ENCODE measurements at regions not wholly inside any gene's neighbourhood (a gene's known extent, or its start where the extent isn't known, plus 50 kb on each side); places are given as distances from the start of the nearest gene placed in this dataset.

DNA sequence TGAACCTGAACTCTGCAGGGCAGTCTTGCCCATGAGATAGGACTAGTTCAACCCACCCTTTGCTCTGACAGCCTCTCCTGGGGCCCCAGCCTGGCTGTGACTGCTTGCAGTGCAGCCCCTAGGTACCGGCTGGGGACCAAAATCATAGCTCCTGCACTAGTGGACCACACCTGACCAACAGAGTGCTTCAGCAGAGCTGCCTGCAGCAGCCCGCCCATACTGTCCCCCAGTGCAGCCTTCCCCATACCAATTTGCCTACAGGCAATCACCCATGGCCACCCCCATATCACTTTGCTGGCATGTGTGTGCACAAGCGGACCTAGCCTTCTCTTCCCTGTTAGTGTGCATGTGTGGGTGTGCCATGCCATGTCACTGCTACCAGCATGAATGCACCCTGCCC is 347.6 kb upstream of the MPDZ start:
- no peak for DNase-seq

GRCh38 chr9:13626601-13627000 is 347.1 kb upstream of the MPDZ start:
- DNase-seq, result no peak

DNA sequence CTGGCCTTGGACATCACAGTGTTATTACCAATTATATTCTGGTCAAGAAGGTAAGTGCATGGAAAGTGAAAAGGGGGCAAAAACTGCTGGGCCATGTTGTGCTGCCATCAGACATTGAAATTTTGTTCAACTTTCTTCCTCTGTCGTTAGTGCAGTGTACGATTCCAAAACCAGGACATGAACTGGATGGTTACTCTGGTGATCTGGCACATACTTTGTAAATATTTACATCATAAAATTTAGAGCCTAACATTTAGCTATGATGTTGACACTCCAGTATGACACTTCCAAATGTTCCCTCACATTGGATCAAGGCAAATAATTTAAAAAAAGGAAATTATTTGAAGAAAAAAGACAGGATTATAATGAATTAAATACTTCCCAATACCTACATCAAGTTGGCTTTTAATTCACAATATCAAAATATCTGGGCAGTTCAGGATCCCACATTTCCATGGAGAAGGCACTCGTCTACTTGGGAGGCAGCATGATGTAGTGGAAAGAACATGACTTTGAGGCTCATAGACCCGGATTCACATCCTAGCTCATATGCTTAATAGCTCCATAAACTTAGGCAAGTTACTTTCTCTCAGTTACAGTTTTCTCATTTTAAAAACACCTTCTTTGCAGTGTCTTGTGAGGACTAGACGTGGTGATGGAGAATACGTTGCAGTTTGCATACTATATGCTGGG is 342.5 kb upstream of the MPDZ start:
- DNase-seq, result no peak

- no peak for DNase-seq
These were observed 337.1 kb upstream of the MPDZ start for GRCh38 chr9:13616491-13617035.

- DNase-seq, result no peak
These were observed 336.4 kb upstream of the MPDZ start for GRCh38 chr9:13615660-13616490.

- no peak for DNase-seq
These were observed 334.6 kb upstream of the MPDZ start for GRCh38 chr9:13614060-13614459.

GRCh38 chr9:13613296-13613695 is 333.8 kb upstream of the MPDZ start:
- no peak for DNase-seq

DNA sequence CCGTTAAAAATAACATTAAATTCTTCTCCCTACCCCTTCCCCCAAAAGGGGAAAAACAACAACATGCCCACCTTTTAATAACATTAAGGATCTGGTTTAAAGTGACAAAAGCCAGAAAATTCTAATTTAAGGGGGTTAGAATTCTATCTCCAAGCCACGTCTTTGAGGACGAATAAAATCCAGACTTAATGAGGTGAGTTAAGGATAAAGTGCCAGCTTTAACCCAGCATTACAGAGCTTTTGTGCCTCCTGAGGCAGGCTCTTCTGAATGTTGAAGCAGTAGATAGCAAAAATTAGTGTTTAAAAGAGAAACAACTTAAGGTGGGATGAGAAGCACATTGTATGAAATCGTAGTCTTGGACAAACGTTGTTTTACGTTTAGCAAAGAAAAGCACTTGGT is 329.0 kb upstream of the MPDZ start:
- DNase-seq, result no peak

GRCh38 chr9:13607481-13608441 is 328.3 kb upstream of the MPDZ start:
- no peak for DNase-seq

GRCh38 chr9:13606586-13606985 is 327.1 kb upstream of the MPDZ start:
- DNase-seq, result no peak

DNA sequence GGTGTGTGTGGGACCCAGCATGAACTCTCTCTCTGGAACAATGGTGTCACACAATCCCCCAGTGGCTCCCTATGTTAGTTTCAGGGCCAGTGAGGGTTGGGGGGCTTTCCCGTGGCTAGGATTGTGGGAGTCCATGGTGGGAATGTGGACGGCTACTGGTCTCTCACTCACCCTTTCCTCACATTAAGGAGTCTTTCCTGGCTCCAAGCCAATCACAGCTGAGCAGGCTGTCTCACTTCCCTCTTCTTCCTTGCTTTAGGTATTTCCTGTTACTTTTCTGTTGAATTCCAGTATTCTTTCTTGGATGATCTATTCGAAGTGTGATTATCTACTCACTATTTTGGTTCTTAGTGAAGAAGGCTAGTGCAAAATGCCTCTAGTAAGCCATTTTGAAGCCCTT is 324.4 kb upstream of the MPDZ start:
- DNase-seq, result no peak

DNA sequence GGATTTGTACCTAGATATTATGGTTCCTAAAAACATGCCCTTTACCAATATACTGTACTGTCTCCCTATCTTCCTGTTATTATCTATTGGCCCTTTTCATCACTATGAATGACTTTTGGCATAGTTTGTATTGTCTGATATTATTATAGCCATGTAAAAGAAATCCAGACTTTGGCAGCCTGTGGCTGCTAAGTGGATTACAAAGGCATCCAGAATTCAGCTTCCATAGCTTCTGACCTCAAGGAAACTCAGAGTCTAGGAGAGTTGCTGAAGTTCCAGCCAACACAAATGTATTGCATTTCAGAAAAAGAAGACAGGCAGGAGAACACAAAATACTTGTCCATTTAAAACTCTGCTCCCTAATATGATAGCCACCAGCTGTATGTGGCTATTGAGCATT is 319.2 kb upstream of the MPDZ start:
- no peak for DNase-seq

DNA sequence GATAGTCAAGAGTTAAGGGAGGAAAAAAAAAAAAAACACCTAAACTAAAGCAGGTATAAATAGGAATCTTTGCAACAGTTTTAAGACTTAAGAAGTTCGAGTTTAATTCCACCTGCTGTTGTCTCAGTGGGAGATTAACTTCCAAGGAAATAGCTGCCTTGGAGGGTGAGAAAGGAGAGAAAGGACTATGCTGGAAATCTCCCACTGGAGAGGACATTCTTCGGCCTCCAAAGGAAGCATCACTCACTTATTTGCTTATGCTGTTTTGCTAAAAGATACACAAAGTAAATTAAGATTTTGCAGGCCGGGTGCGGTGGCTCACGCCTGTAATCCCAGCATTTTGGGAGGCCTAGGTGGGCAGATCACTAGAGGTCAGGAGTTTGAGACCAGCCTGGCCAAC is 317.9 kb upstream of the MPDZ start:
- no peak for DNase-seq

DNA sequence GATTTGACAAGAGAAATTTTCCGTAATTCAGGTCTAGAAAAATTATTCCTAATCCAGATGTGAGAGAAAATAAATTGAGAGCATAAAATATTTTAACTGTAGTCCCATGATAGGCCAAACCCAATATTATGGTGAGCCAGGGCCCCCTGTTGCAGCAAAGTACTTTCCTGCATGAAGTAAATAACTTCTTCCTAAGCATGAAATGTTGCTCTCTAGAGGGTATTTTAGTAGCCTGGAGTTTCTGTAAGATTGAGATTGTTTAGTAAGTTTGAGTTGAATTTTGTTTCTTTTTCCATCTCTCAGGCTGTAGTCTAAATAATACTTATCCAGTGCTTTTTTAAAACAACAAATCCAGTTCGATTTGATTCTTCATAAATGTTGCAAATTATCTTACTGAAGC is 317.5 kb upstream of the MPDZ start:
- no peak for DNase-seq

GRCh38 chr9:13596383-13596970 is 317.0 kb upstream of the MPDZ start:
- no peak for DNase-seq

DNA sequence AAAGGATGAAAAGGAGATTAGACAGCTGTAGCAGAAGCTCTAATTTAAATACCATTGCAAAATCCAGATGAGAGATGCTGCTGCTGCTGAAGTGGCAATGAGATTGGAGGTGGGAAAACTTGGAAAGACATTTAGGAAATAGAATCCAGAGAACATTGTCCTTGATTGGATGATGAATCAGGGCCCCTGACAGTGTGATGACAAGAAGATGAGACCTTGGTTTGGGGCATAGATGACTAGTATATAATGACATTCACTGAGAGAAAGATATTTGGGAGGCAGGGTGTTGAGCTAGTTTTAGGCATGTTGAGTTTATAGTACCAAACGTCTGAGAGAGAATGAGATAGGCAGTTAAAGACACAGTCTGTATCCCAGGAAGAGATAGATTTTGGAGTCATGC is 311.5 kb upstream of the MPDZ start:
- DNase-seq, result no peak

- no peak for DNase-seq
These were observed 309.7 kb upstream of the MPDZ start for GRCh38 chr9:13589034-13589737.

DNA sequence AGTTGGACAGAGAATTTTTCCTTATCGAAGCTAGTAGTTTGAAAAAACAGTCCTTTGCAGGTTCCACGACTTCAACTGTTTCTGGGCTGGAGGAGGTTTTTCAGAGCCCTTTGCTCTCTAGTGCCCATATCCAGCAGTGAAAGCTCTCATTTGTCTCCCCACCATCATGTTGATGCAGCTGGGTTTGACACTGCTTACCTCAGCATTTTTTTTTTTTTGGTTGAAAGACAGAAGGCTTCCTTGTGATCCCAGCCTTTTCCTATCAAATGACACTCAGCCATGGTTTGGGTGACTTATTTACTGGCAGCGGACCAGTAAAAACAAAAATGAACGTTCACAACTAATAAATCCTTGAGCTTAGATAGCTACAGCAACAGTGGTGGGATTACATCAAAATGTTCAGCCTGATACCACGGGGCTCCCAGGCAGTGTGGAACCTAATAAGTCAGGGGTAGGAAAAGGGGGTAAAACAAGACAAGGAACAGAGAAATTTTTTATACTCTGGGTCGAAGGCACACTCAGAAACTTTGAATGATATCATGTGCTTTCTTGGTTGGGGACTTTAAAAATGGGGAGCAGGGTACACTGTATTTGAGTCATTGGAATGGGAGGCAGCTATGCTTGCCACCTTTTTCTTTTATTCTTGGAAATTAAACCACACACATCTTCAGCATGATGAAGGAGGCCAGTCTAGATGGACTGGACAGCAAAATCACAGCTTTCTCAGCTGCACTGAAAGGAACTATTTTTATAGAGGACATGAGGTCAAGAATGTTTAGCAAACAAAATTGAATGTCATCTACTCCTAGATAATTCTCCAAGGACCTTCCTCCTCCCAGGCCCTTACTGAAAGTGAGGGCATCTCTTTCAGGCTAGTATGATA is 308.9 kb upstream of the MPDZ start:
- DNase-seq, result no peak

GRCh38 chr9:13587571-13587970 is 308.1 kb upstream of the MPDZ start:
- DNase-seq, result no peak

DNA sequence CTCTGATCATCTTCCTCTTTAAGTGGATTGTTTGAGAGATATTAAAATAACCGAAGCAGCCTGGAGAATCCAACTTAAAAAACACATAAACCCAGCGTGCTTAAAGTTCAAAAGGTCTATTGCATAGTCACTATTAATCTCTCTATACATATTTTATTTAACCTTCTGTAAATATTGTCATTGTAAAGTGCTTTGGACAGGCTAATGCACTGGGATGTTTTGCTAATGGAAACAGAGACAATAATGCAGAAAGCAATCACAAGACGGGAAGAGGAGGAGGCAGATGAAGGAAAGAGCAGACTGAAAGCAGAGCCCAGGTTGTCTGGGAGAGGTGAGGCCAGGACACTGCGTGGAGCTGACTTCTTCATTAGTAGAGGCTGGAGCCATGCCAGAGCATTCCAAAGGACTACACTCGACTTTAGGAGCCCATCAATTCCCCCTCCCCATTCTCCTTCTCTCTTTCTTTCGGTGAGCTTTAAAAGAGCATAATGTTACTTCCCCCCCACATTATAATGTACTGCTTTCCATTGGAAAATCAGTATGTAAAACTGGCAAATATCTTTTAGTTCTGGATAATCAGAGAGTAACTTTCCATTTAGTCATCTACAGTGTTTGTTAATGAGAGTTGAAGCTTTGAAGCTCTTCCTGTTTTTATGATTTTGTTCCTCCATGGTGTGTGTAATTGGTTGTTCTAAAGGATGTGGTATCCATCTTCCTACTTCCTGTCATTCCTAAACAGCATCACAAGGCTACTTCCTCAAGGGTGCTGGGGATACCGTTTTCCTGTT is 307.3 kb upstream of the MPDZ start:
- DNase-seq, result no peak

All from stimulated activated CD4-positive, alpha-beta T cell treated with anti-CD3 and anti-CD28 coated beads, Interleukin-1b, Interleukin-23, amount 100 ng/mL, for 48 hours (primary cell).